SK-N-SH (cell line): ENCODE measurements at regions not wholly inside any gene's neighbourhood (a gene's known extent, or its start where the extent isn't known, plus 50 kb on each side); places are given as distances from the start of the nearest gene placed in this dataset.

Experiments used
- CTCF ChIA-PET: fragments of 300-600, 350-600 bp; formaldehyde crosslinking; extraction: SDS; loops from one replicate; lab custom pipeline; 2021; lab: Yijun Ruan, JAX
- POLR2A ChIA-PET: fragments of 350-600 bp; sonication (Branson Sonifier 250); formaldehyde crosslinking; extraction: SDS; loops from one replicate; lab custom pipeline; 2020; ENCODE audit warnings: antibody characterized with exemption, inconsistent platforms; lab: Yijun Ruan, JAX
- DNase-seq: peaks from one replicate; pipeline ENCODE4 v3.0.0; 2012
- H2AFZ ChIP-seq: fragments of 200-600 bp; sonication (generic); 2 replicates; pipeline ENCODE4 v1.8.1; 2016; ENCODE audit warnings: antibody characterized with exemption, mild to moderate bottlenecking, low read depth
- H3F3A ChIP-seq: fragments of 200-600 bp; sonication (generic); replicated peaks from 2 replicates; pipeline ENCODE3; 2016; ENCODE audit warnings: antibody characterized with exemption, mild to moderate bottlenecking; ENCODE audit not compliant: insufficient read depth
- H3K27ac ChIP-seq, 2 experiments: fragments of 200-500 bp in 1 of 2; fragments of 200-600 bp in 1 of 2; sonication (Bioruptor generic) in 1 of 2; sonication (generic), shearing (Covaris generic) in 1 of 2; 2 replicates each; pipeline versions ENCODE4 v1.5.1 to v1.6.1; 2014 to 2016; ENCODE audit warnings: low read depth in 2 of 2, inconsistent platforms in 1 of 2, low read length in 1 of 2, mild to moderate bottlenecking in 1 of 2, mixed read lengths in 1 of 2
- H3K27me3 ChIP-seq: fragments of 200-600 bp; sonication (generic), shearing (Covaris generic); 2 replicates; pipeline ENCODE4 v1.6.1; 2016; ENCODE audit warnings: mixed run types; ENCODE audit not compliant: insufficient read depth
- H3K36me3 ChIP-seq, 2 experiments: fragments of 200-500 bp in 1 of 2; fragments of 200-600 bp in 1 of 2; sonication (Bioruptor generic) in 1 of 2; sonication (generic) in 1 of 2; replicated peaks in 1 of 2; 2 replicates each; pipeline versions ENCODE3 to v1.5.1; 2014 to 2016; ENCODE audit warnings: low read length in 1 of 2, mild to moderate bottlenecking in 1 of 2; ENCODE audit not compliant: insufficient read depth in 2 of 2, control insufficient read depth in 1 of 2
- H3K4me1 ChIP-seq, 2 experiments: fragments of 200-500 bp in 1 of 2; fragments of 200-600 bp in 1 of 2; sonication (Bioruptor generic) in 1 of 2; sonication (generic), shearing (Covaris generic) in 1 of 2; 2 replicates each; pipeline versions ENCODE4 v1.5.1 to v1.6.1; 2014 to 2016; ENCODE audit warnings: low read depth in 1 of 2, low read length in 1 of 2, mixed run types in 1 of 2; ENCODE audit not compliant: insufficient read depth in 2 of 2, control insufficient read depth in 1 of 2
- H3K4me2 ChIP-seq: fragments of 200-600 bp; sonication (generic), shearing (Covaris generic); 2 replicates; pipeline ENCODE4 v1.6.1; 2017; ENCODE audit warnings: mixed run types
- H3K4me3 ChIP-seq, 2 experiments: fragments of 200-500 bp in 1 of 2; fragments of 200-600 bp in 1 of 2; sonication (Bioruptor generic) in 1 of 2; sonication (generic), shearing (Covaris generic) in 1 of 2; 2 replicates each; pipeline versions ENCODE4 v1.5.1 to v1.8.1; 2014 to 2016; ENCODE audit warnings: low read depth in 2 of 2, inconsistent platforms in 1 of 2, low read length in 1 of 2, mild to moderate bottlenecking in 1 of 2, mixed read lengths in 1 of 2, moderate library complexity in 1 of 2
- H3K79me2 ChIP-seq: fragments of 200-600 bp; sonication (generic); 2 replicates; pipeline ENCODE4 v1.8.1; 2017; ENCODE audit warnings: mild to moderate bottlenecking; ENCODE audit not compliant: insufficient read depth
- H3K9ac ChIP-seq: fragments of 200-600 bp; sonication (generic); 2 replicates; pipeline ENCODE4 v1.6.1; 2017; ENCODE audit warnings: mixed run types
- H3K9me2 ChIP-seq: fragments of 200-600 bp; sonication (generic); 2 replicates; pipeline ENCODE4 v1.6.1; 2017; ENCODE audit warnings: mixed run types
- H3K9me3 ChIP-seq: fragments of 200-600 bp; sonication (generic); 2 replicates; pipeline ENCODE4 v1.6.1; 2017; ENCODE audit warnings: mixed run types, mild to moderate bottlenecking, moderate library complexity
- H4K20me1 ChIP-seq: fragments of 200-600 bp; sonication (generic); 2 replicates; pipeline ENCODE4 v1.6.1; 2017; ENCODE audit warnings: mild to moderate bottlenecking, mixed run types; ENCODE audit not compliant: insufficient read depth
- CHD2 ChIP-seq: fragments of 150-350 bp; IDR thresholded peaks from 2 replicates; pipeline ENCODE4 v1.6.1; 2018; ENCODE audit warnings: low read length; ENCODE audit not compliant: partially characterized antibody
- CTCF ChIP-seq: fragments of 200-600 bp; sonication (generic); IDR thresholded peaks from 2 replicates; pipeline ENCODE4 v1.6.1; 2017; ENCODE audit warnings: antibody characterized with exemption, mild to moderate bottlenecking, moderate library complexity
- FOXM1 ChIP-seq: IDR thresholded peaks from 2 replicates; pipeline ENCODE4 v1.4.0; 2012; ENCODE audit warnings: low read depth, mild to moderate bottlenecking
- IRF3 ChIP-seq: fragments of 150-350 bp; IDR thresholded peaks from 2 replicates; pipeline ENCODE4 v1.6.1; 2016; ENCODE audit warnings: mild to moderate bottlenecking, low read depth, low read length
- JUND ChIP-seq: IDR thresholded peaks from 2 replicates; pipeline ENCODE4 v1.4.0; 2012
- MXI1 ChIP-seq: IDR thresholded peaks from 2 replicates; pipeline ENCODE4 v1.6.1; 2012; ENCODE audit warnings: mild to moderate bottlenecking, low read depth, low read length, improper control_type of control experiment
- NRF1 ChIP-seq: IDR thresholded peaks from 2 replicates; pipeline ENCODE4 v1.6.1; 2012; ENCODE audit warnings: low read depth, mild to moderate bottlenecking, low read length
- RAD21 ChIP-seq: IDR thresholded peaks from 2 replicates; pipeline ENCODE4 v1.6.1; 2012; ENCODE audit warnings: mild to moderate bottlenecking, low read length
- REST ChIP-seq: IDR thresholded peaks from 2 replicates; pipeline ENCODE4 v1.6.1; 2012; ENCODE audit warnings: mild to moderate bottlenecking, low read depth, low read length, moderate library complexity
- RXRA ChIP-seq: IDR thresholded peaks from 2 replicates; pipeline ENCODE4 v1.4.0; 2012; ENCODE audit warnings: low read depth, mild to moderate bottlenecking, borderline replicate concordance
- SMC3 ChIP-seq: IDR thresholded peaks from 2 replicates; pipeline ENCODE4 v1.6.1; 2012; ENCODE audit warnings: low read depth, low read length, improper control_type of control experiment
- TAF1 ChIP-seq: IDR thresholded peaks from 2 replicates; pipeline ENCODE4 v1.6.1; 2012; ENCODE audit warnings: low read depth, mild to moderate bottlenecking, low read length, moderate library complexity, borderline replicate concordance
- TEAD4 ChIP-seq: IDR thresholded peaks from 2 replicates; pipeline ENCODE4 v1.4.0; 2012; ENCODE audit warnings: mild to moderate bottlenecking, borderline replicate concordance; ENCODE audit not compliant: insufficient read depth
- YY1 ChIP-seq: IDR thresholded peaks from 2 replicates; pipeline ENCODE4 v1.4.0; 2012; ENCODE audit warnings: low read depth, mild to moderate bottlenecking
- ZBTB33 ChIP-seq: IDR thresholded peaks from 2 replicates; pipeline ENCODE4 v1.4.0; 2012; ENCODE audit warnings: low read depth, borderline replicate concordance
- WGBS: methylation state at CpG from one replicate; pipeline ENCODE4 v1.1.6; 2017; ENCODE audit warnings: low lambda C conversion rate; 5-methylcytosine and 5-hydroxymethylcytosine counted together

GRCh38 chr14:82441270-82441669 is 907.6 kb upstream of the SEL1L start:
- Histone ChIP-seq H3K9ac (no peak overlapping the region), H3K9me3 (no peaks in the 10 kb centered on the region), H2AFZ (no peak overlapping the region), H3K4me1 (no peaks in the 10 kb centered on the region), H3K4me2 (no peak overlapping the region), H3F3A (no peaks in the 10 kb centered on the region), H4K20me1 (no peaks in the 10 kb centered on the region), H3K27me3 (no peaks in the 10 kb centered on the region), H3K79me2 (no peaks in the 10 kb centered on the region), H3K4me3 (no peak overlapping the region), H3K36me3 (no peaks in the 10 kb centered on the region), H3K9me2 (no peaks in the 10 kb centered on the region), H3K27ac (no peak overlapping the region)
- TF ChIP-seq ZBTB33: no peak
- no peak for TF ChIP-seq JUND
- no peak for TF ChIP-seq CHD2
- no peak for TF ChIP-seq SMC3
- no peak for TF ChIP-seq TEAD4
- no peak for TF ChIP-seq MXI1
- no peak for TF ChIP-seq RXRA
- TF ChIP-seq YY1: no peak
- TF ChIP-seq NRF1: no peak
- no peak for TF ChIP-seq RAD21
- TF ChIP-seq FOXM1: no peak
- TF ChIP-seq TAF1: no peak
- TF ChIP-seq REST: no peak
- TF ChIP-seq CTCF: no peak
- no peak for TF ChIP-seq IRF3
- DNase-seq: no peak
- 3% methylated on average over 3 of the region's 3 CpGs for WGBS
- POLR2A ChIA-PET: no interaction called here
- CTCF ChIA-PET: no interaction called here
